Smooth muscle cell (in vitro differentiated cells): ENCODE measurements at regions not wholly inside any gene's neighbourhood (a gene's known extent, or its start where the extent isn't known, plus 50 kb on each side); places are given as distances from the start of the nearest gene placed in this dataset.

Source experiments
- DNase-seq: peaks from one replicate; lab custom pipeline; 2025; ENCODE audit not compliant: unreplicated experiment; lab: John Stamatoyannopoulos, UW
- H2AFZ ChIP-seq: fragments of 200-600 bp; sonication (generic); 2 replicates; pipeline ENCODE4 v1.6.0; 2016; ENCODE audit warnings: antibody characterized with exemption, low read depth, mild to moderate bottlenecking
- H3F3A ChIP-seq: fragments of 200-600 bp; sonication (generic); 2 replicates; pipeline ENCODE4 v1.6.0; 2017; ENCODE audit warnings: antibody characterized with exemption, low read depth
- H3K27ac ChIP-seq: fragments of 200-600 bp; sonication (generic); 2 replicates; pipeline ENCODE4 v1.5.1; 2016; ENCODE audit warnings: low read depth, mild to moderate bottlenecking
- H3K27me3 ChIP-seq: fragments of 200-600 bp; sonication (generic); 2 replicates; pipeline ENCODE4 v1.6.1; 2016; ENCODE audit warnings: low read depth, mild to moderate bottlenecking
- H3K36me3 ChIP-seq: fragments of 200-600 bp; sonication (generic); 2 replicates; pipeline ENCODE4 v1.5.1; 2016; ENCODE audit warnings: low read depth
- H3K4me1 ChIP-seq: fragments of 200-600 bp; sonication (generic); 2 replicates; pipeline ENCODE4 v1.5.1; 2016; ENCODE audit warnings: low read depth
- H3K4me2 ChIP-seq: fragments of 200-600 bp; sonication (generic); 2 replicates; pipeline ENCODE4 v1.6.0; 2016; ENCODE audit warnings: mild to moderate bottlenecking
- H3K4me3 ChIP-seq: fragments of 200-600 bp; sonication (generic); 2 replicates; pipeline ENCODE4 v1.5.1; 2016; ENCODE audit warnings: mild to moderate bottlenecking
- H3K79me2 ChIP-seq: fragments of 200-600 bp; sonication (generic); 2 replicates; pipeline ENCODE4 v1.6.0; 2016; ENCODE audit warnings: low read depth, mild to moderate bottlenecking
- H3K9ac ChIP-seq: fragments of 200-600 bp; sonication (generic); 2 replicates; pipeline ENCODE4 v1.6.0; 2016; ENCODE audit warnings: low read depth
- H3K9me3 ChIP-seq: fragments of 200-600 bp; sonication (generic); replicated peaks from 2 replicates; pipeline ENCODE4 v1.5.1; 2016; ENCODE audit warnings: low read depth
- H4K20me1 ChIP-seq: fragments of 200-600 bp; sonication (generic); 2 replicates; pipeline ENCODE4 v1.6.0; 2016; ENCODE audit warnings: low read depth
- WGBS: methylation state at CpG from one replicate; pipeline ENCODE4 v1.1.7; 2016; ENCODE audit warnings: low lambda C conversion rate; 5-methylcytosine and 5-hydroxymethylcytosine counted together
- TF ChIP-seq, protein P1 (sequence below): fragments of 200-600 bp; sonication (generic); IDR thresholded peaks from 2 replicates; pipeline ENCODE4 v1.5.1; 2017; ENCODE audit warnings: borderline replicate concordance, mild to moderate bottlenecking, antibody characterized with exemption; ENCODE audit not compliant: insufficient read depth, poor library complexity, severe bottlenecking

DNA sequence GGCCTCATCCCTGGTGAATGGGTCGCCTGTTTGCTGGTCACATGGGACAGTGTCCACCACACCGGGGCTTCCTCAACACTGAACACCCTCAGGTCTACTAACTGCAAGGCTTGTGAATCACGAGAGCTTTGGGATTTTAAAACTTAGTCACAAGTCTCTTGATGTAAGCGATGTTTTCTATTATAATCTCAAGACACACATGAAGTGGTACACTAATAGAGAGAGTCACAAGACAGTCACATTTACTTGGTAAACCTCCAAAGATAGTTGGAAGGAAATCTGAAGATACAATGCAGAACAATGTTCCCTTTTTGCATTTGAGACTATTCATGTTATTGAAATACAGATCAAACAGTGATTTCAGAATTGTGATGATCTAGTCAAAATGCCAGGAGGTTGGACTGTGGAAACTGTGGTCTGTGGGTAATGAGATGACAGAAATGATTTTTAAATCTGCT, 233.1 kb upstream of the KLF6 start:
- Histone ChIP-seq H3K4me1 (peaks cover 4% of the 10 kb centered on the region), H3K27me3 (no peaks in the 10 kb centered on the region), H2AFZ (peak overlapping the region; percentile 49), H3K36me3 (no peaks in the 10 kb centered on the region), H4K20me1 (no peaks in the 10 kb centered on the region), H3K9me3 (no peaks in the 10 kb centered on the region), H3K27ac (no peak overlapping the region), H3K9ac (no peak overlapping the region), H3K4me2 (no peak overlapping the region), H3K4me3 (no peak overlapping the region), H3F3A (peaks cover 9% of the 10 kb centered on the region), H3K79me2 (no peaks in the 10 kb centered on the region)
- WGBS = 69% methylated on average over 4 of the region's 4 CpGs
- DNase-seq = no peak
- TF ChIP-seq, protein P1, sequence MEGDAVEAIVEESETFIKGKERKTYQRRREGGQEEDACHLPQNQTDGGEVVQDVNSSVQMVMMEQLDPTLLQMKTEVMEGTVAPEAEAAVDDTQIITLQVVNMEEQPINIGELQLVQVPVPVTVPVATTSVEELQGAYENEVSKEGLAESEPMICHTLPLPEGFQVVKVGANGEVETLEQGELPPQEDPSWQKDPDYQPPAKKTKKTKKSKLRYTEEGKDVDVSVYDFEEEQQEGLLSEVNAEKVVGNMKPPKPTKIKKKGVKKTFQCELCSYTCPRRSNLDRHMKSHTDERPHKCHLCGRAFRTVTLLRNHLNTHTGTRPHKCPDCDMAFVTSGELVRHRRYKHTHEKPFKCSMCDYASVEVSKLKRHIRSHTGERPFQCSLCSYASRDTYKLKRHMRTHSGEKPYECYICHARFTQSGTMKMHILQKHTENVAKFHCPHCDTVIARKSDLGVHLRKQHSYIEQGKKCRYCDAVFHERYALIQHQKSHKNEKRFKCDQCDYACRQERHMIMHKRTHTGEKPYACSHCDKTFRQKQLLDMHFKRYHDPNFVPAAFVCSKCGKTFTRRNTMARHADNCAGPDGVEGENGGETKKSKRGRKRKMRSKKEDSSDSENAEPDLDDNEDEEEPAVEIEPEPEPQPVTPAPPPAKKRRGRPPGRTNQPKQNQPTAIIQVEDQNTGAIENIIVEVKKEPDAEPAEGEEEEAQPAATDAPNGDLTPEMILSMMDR = no peak

- TF ChIP-seq, protein P1 = no peak
- H2AFZ ChIP-seq = no peak overlapping the region
- H3K36me3 ChIP-seq = no peaks in the 10 kb centered on the region
- H3K79me2 ChIP-seq = no peaks in the 10 kb centered on the region
- H3K4me2 ChIP-seq = no peak overlapping the region
- no peak overlapping the region for H3K4me3 ChIP-seq
- H3K27me3 ChIP-seq = no peaks in the 10 kb centered on the region
- no peak overlapping the region for H3K9ac ChIP-seq
- H3F3A ChIP-seq = peaks cover 7% of the 10 kb centered on the region
- H3K9me3 ChIP-seq = no peaks in the 10 kb centered on the region
- no peaks in the 10 kb centered on the region for H4K20me1 ChIP-seq
- WGBS = 92% methylated on average over 8 of the region's 8 CpGs
- H3K27ac ChIP-seq = no peak overlapping the region
- H3K4me1 ChIP-seq = peaks cover 4% of the 10 kb centered on the region
- no peak for DNase-seq
Measured at GRCh38 chr10:4017336-4017735, 232.3 kb upstream of the KLF6 start.

DNA sequence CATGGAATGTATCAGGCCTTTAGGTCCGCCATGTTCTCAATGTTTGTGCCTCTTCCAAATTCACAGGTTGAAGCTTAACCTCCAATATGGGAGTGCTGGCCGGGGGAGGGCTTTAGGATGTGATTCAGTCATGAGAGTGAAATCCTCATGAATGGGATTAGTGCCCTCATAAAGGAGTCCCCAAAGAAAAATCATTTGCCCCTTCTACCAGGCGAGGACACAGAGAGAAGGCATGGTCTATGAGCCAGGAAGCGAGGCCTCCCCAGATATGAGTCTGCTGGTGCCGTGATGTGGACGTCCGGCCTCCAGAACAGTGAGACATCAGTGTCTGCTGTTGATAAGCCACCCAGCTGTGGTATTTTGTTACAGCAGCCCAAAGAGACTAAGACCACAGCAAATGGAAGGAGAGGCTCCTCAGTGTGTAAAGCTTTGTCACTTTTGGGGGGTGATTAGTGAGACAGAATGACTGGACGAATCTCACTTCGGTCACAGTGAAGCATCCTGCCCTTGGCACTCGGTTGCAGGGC, 231.3 kb upstream of the KLF6 start:
- 72% methylated on average over 10 of the region's 10 CpGs for WGBS
- no peaks in the 10 kb centered on the region for H3K9me3 ChIP-seq
- TF ChIP-seq, protein P1 = no peak

DNA sequence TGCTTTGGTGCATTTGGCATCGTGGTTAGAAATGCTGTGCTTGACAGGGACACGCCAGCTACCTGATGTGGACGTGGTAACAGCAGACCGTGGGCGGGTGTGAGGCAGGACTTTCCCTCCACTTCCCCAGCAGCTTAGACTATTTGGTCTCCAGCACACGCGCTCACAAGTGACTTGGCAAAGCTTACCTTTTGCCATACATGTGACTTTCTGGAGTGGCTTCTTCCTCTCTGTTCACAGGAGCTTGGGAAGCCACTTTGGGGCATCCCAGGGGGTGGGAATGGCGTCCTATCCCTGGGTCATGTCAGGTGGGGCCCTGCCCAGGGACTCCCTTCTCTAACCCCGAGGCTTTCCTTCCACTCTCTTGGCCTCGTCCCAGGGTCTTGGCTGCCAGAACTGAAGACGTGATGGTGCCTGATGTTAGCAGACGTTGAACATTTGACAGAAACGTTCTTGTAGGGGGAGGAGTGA, 228.7 kb upstream of the KLF6 start:
- peaks cover 4% of the 10 kb centered on the region for H3K4me1 ChIP-seq
- no peaks in the 10 kb centered on the region for H3K27me3 ChIP-seq
- no peaks in the 10 kb centered on the region for H4K20me1 ChIP-seq
- H3K9ac ChIP-seq = peak overlapping the region; percentile 43
- H3K4me3 ChIP-seq = no peak overlapping the region
- H2AFZ ChIP-seq = peak overlapping the region; percentile 73
- no peaks in the 10 kb centered on the region for H3K79me2 ChIP-seq
- H3F3A ChIP-seq = peaks cover 7% of the 10 kb centered on the region
- no peaks in the 10 kb centered on the region for H3K9me3 ChIP-seq
- H3K4me2 ChIP-seq = peak overlapping the region; percentile 67
- TF ChIP-seq, protein P1 = no peak
- 70% methylated on average over 13 of the region's 13 CpGs for WGBS
- H3K36me3 ChIP-seq = no peaks in the 10 kb centered on the region
- no peak for DNase-seq
- peak overlapping the region; percentile 70 for H3K27ac ChIP-seq

More for the DNA sequence above, 231.3 kb upstream of the KLF6 start:
- Histone ChIP-seq H3K27ac (no peak overlapping the region), H3F3A (peaks cover 7% of the 10 kb centered on the region), H3K4me2 (no peak overlapping the region), H3K9ac (no peak overlapping the region), H2AFZ (no peak overlapping the region), H3K27me3 (no peaks in the 10 kb centered on the region), H3K4me3 (no peak overlapping the region), H3K4me1 (peaks cover 4% of the 10 kb centered on the region), H4K20me1 (no peaks in the 10 kb centered on the region), H3K79me2 (no peaks in the 10 kb centered on the region), H3K36me3 (no peaks in the 10 kb centered on the region)
- DNase-seq = no peak
